HUES6 (cell line): ENCODE measurements at regions not wholly inside any gene's neighbourhood (a gene's known extent, or its start where the extent isn't known, plus 50 kb on each side); places are given as distances from the start of the nearest gene placed in this dataset.

ENCODE experiments used
- H3K27ac ChIP-seq: 2 replicates; pipeline ENCODE4 v1.7.0; 2013; ENCODE audit warnings: low read depth, mild to moderate bottlenecking, low read length, inconsistent platforms
- H3K27me3 ChIP-seq: 2 replicates; pipeline ENCODE4 v1.6.1; 2013; ENCODE audit warnings: low read length; ENCODE audit not compliant: control insufficient read depth, insufficient read depth
- H3K36me3 ChIP-seq: 2 replicates; pipeline ENCODE4 v1.6.1; 2013; ENCODE audit warnings: low read length; ENCODE audit not compliant: control insufficient read depth, insufficient read depth
- H3K4me1 ChIP-seq: 2 replicates; pipeline ENCODE4 v1.6.1; 2013; ENCODE audit warnings: low read length; ENCODE audit not compliant: control insufficient read depth, insufficient read depth
- H3K4me3 ChIP-seq: 2 replicates; pipeline ENCODE4 v1.5.1; 2013; ENCODE audit warnings: low read depth, low read length
- H3K9ac ChIP-seq: one replicate; pipeline ENCODE4 v1.6.1; 2013; ENCODE audit warnings: mild to moderate bottlenecking, low read length
- H3K9me3 ChIP-seq: 2 replicates; pipeline ENCODE4 v1.6.1; 2013; ENCODE audit warnings: low read depth, low read length; ENCODE audit not compliant: control insufficient read depth, insufficient read depth

GRCh38 chr13:71045101-71045500, 821.9 kb downstream of the DACH1 start:
- Histone ChIP-seq H3K9ac (no peak overlapping the region), H3K27ac (no peak overlapping the region), H3K4me1 (peaks cover 22% of the 10 kb centered on the region), H3K36me3 (no peaks in the 10 kb centered on the region), H3K4me3 (no peak overlapping the region), H3K9me3 (no peaks in the 10 kb centered on the region), H3K27me3 (no peaks in the 10 kb centered on the region)

GRCh38 chr13:71039440-71039839, 827.6 kb downstream of the DACH1 start:
- H3K4me3 ChIP-seq: no peak overlapping the region
- no peak overlapping the region for H3K9ac ChIP-seq

GRCh38 chr13:71034018-71034417, 833.0 kb downstream of the DACH1 start:
- Histone ChIP-seq H3K4me3 (no peak overlapping the region), H3K9me3 (peaks cover 15% of the 10 kb centered on the region), H3K9ac (no peak overlapping the region), H3K4me1 (peaks cover 12% of the 10 kb centered on the region), H3K27ac (no peak overlapping the region), H3K27me3 (peaks cover 47% of the 10 kb centered on the region), H3K36me3 (no peaks in the 10 kb centered on the region)

More at GRCh38 chr13:71039440-71039839, 827.6 kb downstream of the DACH1 start:
- Histone ChIP-seq H3K4me1 (peaks cover 4% of the 10 kb centered on the region; the same call in 1 of the 2 replicates), H3K9me3 (no peaks in the 10 kb centered on the region), H3K36me3 (no peaks in the 10 kb centered on the region), H3K27ac (no peak overlapping the region), H3K27me3 (peaks cover under 1% of the 10 kb centered on the region; the same call in 1 of the 2 replicates)

- H3K9me3 ChIP-seq: peaks cover 25% of the 10 kb centered on the region
- H3K4me3 ChIP-seq: no peak overlapping the region
- H3K9ac ChIP-seq: no peak overlapping the region
- H3K27ac ChIP-seq: no peak overlapping the region
- H3K27me3 ChIP-seq: peaks cover 52% of the 10 kb centered on the region
- H3K4me1 ChIP-seq: peaks cover 12% of the 10 kb centered on the region
- no peaks in the 10 kb centered on the region; the same call in 1 of the 2 replicates for H3K36me3 ChIP-seq
Observed at GRCh38 chr13:71033026-71033425, 834.0 kb downstream of the DACH1 start.

GRCh38 chr13:71030784-71031183, 836.2 kb downstream of the DACH1 start:
- no peak overlapping the region for H3K4me3 ChIP-seq
- H3K9me3 ChIP-seq: peaks cover 37% of the 10 kb centered on the region
- no peaks in the 10 kb centered on the region; the same call in 1 of the 2 replicates for H3K36me3 ChIP-seq
- H3K27ac ChIP-seq: no peak overlapping the region
- peaks cover 74% of the 10 kb centered on the region for H3K27me3 ChIP-seq
- H3K4me1 ChIP-seq: peaks cover 12% of the 10 kb centered on the region
- H3K9ac ChIP-seq: peak overlapping the region; percentile 17

GRCh38 chr13:71028884-71029283, 838.1 kb downstream of the DACH1 start:
- Histone ChIP-seq H3K9me3 (peaks cover 37% of the 10 kb centered on the region), H3K27ac (no peak overlapping the region), H3K9ac (no peak overlapping the region), H3K36me3 (no peaks in the 10 kb centered on the region; the same call in 1 of the 2 replicates), H3K27me3 (peaks cover 74% of the 10 kb centered on the region), H3K4me3 (no peak overlapping the region), H3K4me1 (peaks cover 12% of the 10 kb centered on the region)

GRCh38 chr13:71021825-71022422, 845.1 kb downstream of the DACH1 start:
- Histone ChIP-seq H3K9ac (no peak overlapping the region), H3K36me3 (no peaks in the 10 kb centered on the region), H3K27ac (no peak overlapping the region), H3K4me3 (no peak overlapping the region), H3K27me3 (peaks cover 25% of the 10 kb centered on the region), H3K4me1 (no peaks in the 10 kb centered on the region; the same call in 1 of the 2 replicates), H3K9me3 (peaks cover 4% of the 10 kb centered on the region)

- H3K9ac ChIP-seq: no peak overlapping the region
- H3K9me3 ChIP-seq: no peaks in the 10 kb centered on the region
- no peak overlapping the region for H3K4me3 ChIP-seq
- H3K36me3 ChIP-seq: no peaks in the 10 kb centered on the region
- peaks cover 7% of the 10 kb centered on the region; the same call in 1 of the 2 replicates for H3K4me1 ChIP-seq
- no peak overlapping the region for H3K27ac ChIP-seq
- peaks cover 8% of the 10 kb centered on the region; the same call in 1 of the 2 replicates for H3K27me3 ChIP-seq
Observed at GRCh38 chr13:71018995-71019394, 848.0 kb downstream of the DACH1 start.

- Histone ChIP-seq H3K4me1 (peaks cover 7% of the 10 kb centered on the region; the same call in 1 of the 2 replicates), H3K9me3 (no peaks in the 10 kb centered on the region), H3K9ac (no peak overlapping the region), H3K27me3 (peaks cover 6% of the 10 kb centered on the region; the same call in 1 of the 2 replicates), H3K4me3 (no peak overlapping the region), H3K36me3 (no peaks in the 10 kb centered on the region), H3K27ac (no peak overlapping the region)
Observed at GRCh38 chr13:71018544-71018943, 848.5 kb downstream of the DACH1 start.

GRCh38 chr13:71017607-71018006, 849.4 kb downstream of the DACH1 start:
- H3K4me1 ChIP-seq: peaks cover 7% of the 10 kb centered on the region; the same call in 1 of the 2 replicates
- H3K4me3 ChIP-seq: no peak overlapping the region
- H3K27me3 ChIP-seq: no peaks in the 10 kb centered on the region; the same call in 1 of the 2 replicates
- no peak overlapping the region for H3K27ac ChIP-seq
- H3K36me3 ChIP-seq: no peaks in the 10 kb centered on the region
- no peaks in the 10 kb centered on the region for H3K9me3 ChIP-seq
- no peak overlapping the region for H3K9ac ChIP-seq

- Histone ChIP-seq H3K27me3 (no peaks in the 10 kb centered on the region), H3K27ac (peak overlapping the region; percentile 74; the same call in 1 of the 2 replicates), H3K36me3 (no peaks in the 10 kb centered on the region), H3K4me1 (peaks cover 7% of the 10 kb centered on the region; the same call in 1 of the 2 replicates), H3K9me3 (no peaks in the 10 kb centered on the region), H3K9ac (peak overlapping the region; percentile 38), H3K4me3 (no peak overlapping the region)
Observed at GRCh38 chr13:71015516-71015915, 851.5 kb downstream of the DACH1 start.
